Ureter (tissue), 1 donor: ENCODE measurements at regions not wholly inside any gene's neighbourhood (a gene's known extent, or its start where the extent isn't known, plus 50 kb on each side); places are given as distances from the start of the nearest gene placed in this dataset.
"Not testable (repeated sequence)": the region's sequence is repeated elsewhere in the genome, so short reads cannot be mapped to it uniquely, and the experiment has no call there.

Source experiments
- DNase-seq: peaks from one replicate; pipeline ENCODE4 v3.0.0-alpha.2; 2020; ENCODE audit warnings: low spot score
- donor health status: DM: yes; HTN: yes; CAD: no.

- DNase-seq = no peak
Measured at GRCh38 chr12:20040831-20041230, 327.5 kb upstream of the PDE3A start.

GRCh38 chr12:20044351-20044750 is 324.0 kb upstream of the PDE3A start:
- DNase-seq = no peak

GRCh38 chr12:20044846-20045245 is 323.5 kb upstream of the PDE3A start:
- no peak for DNase-seq

GRCh38 chr12:20047901-20048300 is 320.4 kb upstream of the PDE3A start:
- DNase-seq = no peak

GRCh38 chr12:20050221-20050620 is 318.1 kb upstream of the PDE3A start:
- DNase-seq = no peak

GRCh38 chr12:20053782-20054181 is 314.6 kb upstream of the PDE3A start:
- no peak for DNase-seq

- DNase-seq = no peak
Measured at GRCh38 chr12:20055856-20056255, 312.5 kb upstream of the PDE3A start.

- DNase-seq = no peak
Measured at GRCh38 chr12:20057398-20057797, 310.9 kb upstream of the PDE3A start.

GRCh38 chr12:20063116-20063515 is 305.2 kb upstream of the PDE3A start:
- DNase-seq = no peak

GRCh38 chr12:20077618-20078017 is 290.7 kb upstream of the PDE3A start:
- no peak for DNase-seq

- DNase-seq = no peak
Measured at GRCh38 chr12:20089077-20089476, 279.3 kb upstream of the PDE3A start.

- DNase-seq = not testable (repeated sequence)
Measured at GRCh38 chr12:20093190-20093810, 275.0 kb upstream of the PDE3A start.

GRCh38 chr12:20096430-20096829 is 271.9 kb upstream of the PDE3A start:
- no peak for DNase-seq

- no peak for DNase-seq
Measured at GRCh38 chr12:20097626-20098025, 270.7 kb upstream of the PDE3A start.

- DNase-seq = no peak
Measured at GRCh38 chr12:20099395-20100183, 268.7 kb upstream of the PDE3A start.

GRCh38 chr12:20101046-20101445 is 267.3 kb upstream of the PDE3A start:
- no peak for DNase-seq

GRCh38 chr12:20105943-20106342 is 262.4 kb upstream of the PDE3A start:
- DNase-seq = no peak

GRCh38 chr12:20109676-20110075 is 258.7 kb upstream of the PDE3A start:
- DNase-seq = no peak

- DNase-seq = not testable (repeated sequence)
Measured at GRCh38 chr12:20115371-20115770, 253.0 kb upstream of the PDE3A start.

- DNase-seq = no peak
Measured at GRCh38 chr12:20119596-20120402, 248.5 kb upstream of the PDE3A start.

GRCh38 chr12:20120403-20120725 is 248.0 kb upstream of the PDE3A start:
- DNase-seq = no peak

GRCh38 chr12:20122274-20122673 is 246.1 kb upstream of the PDE3A start:
- no peak for DNase-seq

- DNase-seq = no peak
Measured at GRCh38 chr12:20123465-20123864, 244.9 kb upstream of the PDE3A start.
